SK-N-SH treated with all-trans-retinoic acid at 6 μM for 48 hours (cell line): ENCODE measurements at regions not wholly inside any gene's neighbourhood (a gene's known extent, or its start where the extent isn't known, plus 50 kb on each side); places are given as distances from the start of the nearest gene placed in this dataset.

Source experiments
- ATAC-seq: fragments of 200-7000 bp; cut with Tn5 transposase; 3 replicates; pipeline ENCODE4 v1.9.1; 2020; ENCODE audit warnings: mild to moderate bottlenecking, moderate library complexity
- ARNTL ChIP-seq: fragments of 450-650 bp; formaldehyde crosslinking; IDR thresholded peaks from 2 replicates; pipeline ENCODE4 v1.5.0; 2020; ENCODE audit warnings: low read depth, mild to moderate bottlenecking, moderate library complexity, borderline replicate concordance
- BACH2 ChIP-seq: fragments of 250-450 bp; sonication (Bioruptor Pico); IDR thresholded peaks from 2 replicates; pipeline ENCODE4 v1.9.0; 2021; ENCODE audit warnings: mild to moderate bottlenecking, borderline replicate concordance
- CREB5 ChIP-seq: fragments of 250-450 bp; sonication (Bioruptor Pico); IDR thresholded peaks from 2 replicates; pipeline ENCODE4 v1.5.1; 2020; ENCODE audit warnings: low read depth, mild to moderate bottlenecking, moderate library complexity
- CSDC2 ChIP-seq: fragments of 250-450 bp; sonication (Bioruptor Pico); IDR thresholded peaks from 2 replicates; pipeline ENCODE4 v1.5.0; 2020; ENCODE audit warnings: mild to moderate bottlenecking, moderate library complexity
- CSRNP3 ChIP-seq: fragments of 250-450 bp; sonication (Bioruptor Pico); IDR thresholded peaks from 2 replicates; pipeline ENCODE4 v1.5.1; 2021; ENCODE audit warnings: mild to moderate bottlenecking, moderate library complexity
- ESRRG ChIP-seq: fragments of 250-450 bp; sonication (Bioruptor Pico); IDR thresholded peaks from 2 replicates; pipeline ENCODE4 v1.6.1; 2021; ENCODE audit warnings: mild to moderate bottlenecking
- GLIS3 ChIP-seq: fragments of 250-450 bp; sonication (Bioruptor Pico); IDR thresholded peaks from 2 replicates; pipeline ENCODE4 v1.5.0; 2020; ENCODE audit warnings: mild to moderate bottlenecking, moderate library complexity
- ISL1 ChIP-seq: fragments of 250-450 bp; sonication (Bioruptor Pico); IDR thresholded peaks from 2 replicates; pipeline ENCODE4 v2.1.2; 2022; ENCODE audit warnings: mild to moderate bottlenecking, moderate library complexity
- OSR1 ChIP-seq: fragments of 250-450 bp; sonication (Bioruptor Pico); IDR thresholded peaks from 2 replicates; pipeline ENCODE4 v1.8.0; 2022; ENCODE audit warnings: moderate library complexity, mild to moderate bottlenecking, inconsistent platforms
- PATZ1 ChIP-seq: fragments of 250-450 bp; sonication (Bioruptor Pico); IDR thresholded peaks from 2 replicates; pipeline ENCODE4 v1.8.0; 2020; ENCODE audit warnings: mild to moderate bottlenecking, moderate library complexity, borderline replicate concordance
- POU6F1 ChIP-seq: fragments of 250-450 bp; sonication (Bioruptor Pico); IDR thresholded peaks from 2 replicates; pipeline ENCODE4 v1.8.0; 2021; ENCODE audit warnings: low read depth, mild to moderate bottlenecking, moderate library complexity, borderline replicate concordance
- PPARA ChIP-seq: fragments of 250-450 bp; sonication (Bioruptor Pico); IDR thresholded peaks from 2 replicates; pipeline ENCODE4 v1.5.0; 2020; ENCODE audit warnings: mild to moderate bottlenecking, borderline replicate concordance
- RARB ChIP-seq: fragments of 250-450 bp; sonication (Bioruptor Pico); IDR thresholded peaks from 2 replicates; pipeline ENCODE4 v1.8.0; 2021; ENCODE audit warnings: mild to moderate bottlenecking, moderate library complexity
- SNAI2 ChIP-seq: fragments of 250-450 bp; sonication (Bioruptor Pico); IDR thresholded peaks from 2 replicates; pipeline ENCODE4 v1.5.0; 2020; ENCODE audit warnings: mild to moderate bottlenecking, moderate library complexity
- TCF4 ChIP-seq: fragments of 250-450 bp; sonication (Bioruptor Pico); IDR thresholded peaks from 2 replicates; pipeline ENCODE4 v1.8.0; 2021; ENCODE audit warnings: mild to moderate bottlenecking, moderate library complexity, borderline replicate concordance
- TOX ChIP-seq: fragments of 250-450 bp; sonication (Bioruptor Pico); IDR thresholded peaks from 2 replicates; pipeline ENCODE4 v1.8.0; 2021; ENCODE audit warnings: mild to moderate bottlenecking, moderate library complexity, borderline replicate concordance
- ZC3H10 ChIP-seq: fragments of 250-450 bp; sonication (Bioruptor Pico); IDR thresholded peaks from 2 replicates; pipeline ENCODE4 v1.5.1; 2021; ENCODE audit warnings: mild to moderate bottlenecking, moderate library complexity
- ZFP30 ChIP-seq: fragments of 450-650 bp; formaldehyde crosslinking; IDR thresholded peaks from 2 replicates; pipeline ENCODE4 v1.5.0; 2022; ENCODE audit warnings: mild to moderate bottlenecking, moderate library complexity
- ZNF565 ChIP-seq: fragments of 450-650 bp; formaldehyde crosslinking; conservative IDR thresholded peaks from 2 replicates; pipeline ENCODE4 v1.5.0; 2020; ENCODE audit warnings: low read depth, mild to moderate bottlenecking, moderate library complexity
- ZNF70 ChIP-seq: fragments of 450-650 bp; formaldehyde crosslinking; IDR thresholded peaks from 2 replicates; pipeline ENCODE4 v1.5.0; 2020; ENCODE audit warnings: mild to moderate bottlenecking, moderate library complexity
- ZNF8 ChIP-seq: fragments of 450-650 bp; formaldehyde crosslinking; IDR thresholded peaks from 2 replicates; pipeline ENCODE4 v1.5.0; 2020; ENCODE audit warnings: mild to moderate bottlenecking, moderate library complexity
- TF ChIP-seq, protein P1 (sequence below): fragments of 250-450 bp; sonication (Bioruptor Pico); IDR thresholded peaks from 2 replicates; pipeline ENCODE4 v1.5.0; 2020; ENCODE audit warnings: mild to moderate bottlenecking, moderate library complexity

DNA sequence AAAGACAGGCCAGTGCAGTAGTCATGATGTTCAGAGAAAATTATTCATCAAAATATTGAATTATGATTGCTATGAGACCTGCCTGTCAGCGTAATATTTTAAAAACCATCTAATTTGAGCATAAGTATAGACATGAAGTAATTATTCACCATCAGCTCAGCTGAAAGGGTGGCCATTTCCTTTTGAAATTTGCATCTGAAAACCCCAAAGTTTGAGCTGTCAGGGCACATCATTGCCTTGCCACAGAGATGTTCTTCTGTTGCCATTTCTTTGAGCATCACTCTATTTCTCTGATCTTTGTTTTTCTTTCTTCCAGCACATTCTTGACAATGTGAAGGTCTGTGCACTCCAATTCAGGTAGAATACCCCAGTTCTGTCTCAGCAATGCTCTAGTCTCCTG lies 147.5 kb upstream of the RHOBTB1 start (continued):
- no peak for TF ChIP-seq ESRRG
- TF ChIP-seq RARB, result no peak
- TF ChIP-seq, all 23 proteins: peak for 0

GRCh38 chr10:61089251-61089650 lies 145.3 kb upstream of the RHOBTB1 start:
- TF ChIP-seq ZNF565 (CRISPR knock-in tag), result no peak
- no peak for TF ChIP-seq ZNF8 (CRISPR knock-in tag)
- TF ChIP-seq POU6F1, result no peak
- TF ChIP-seq OSR1 (CRISPR knock-in tag), result no peak
- TF ChIP-seq CSDC2, result no peak
- TF ChIP-seq ARNTL, result no peak
- TF ChIP-seq BACH2, result no peak
- TF ChIP-seq ZNF70 (CRISPR knock-in tag), result no peak
- no peak for TF ChIP-seq CSRNP3
- no peak for ATAC-seq

DNA sequence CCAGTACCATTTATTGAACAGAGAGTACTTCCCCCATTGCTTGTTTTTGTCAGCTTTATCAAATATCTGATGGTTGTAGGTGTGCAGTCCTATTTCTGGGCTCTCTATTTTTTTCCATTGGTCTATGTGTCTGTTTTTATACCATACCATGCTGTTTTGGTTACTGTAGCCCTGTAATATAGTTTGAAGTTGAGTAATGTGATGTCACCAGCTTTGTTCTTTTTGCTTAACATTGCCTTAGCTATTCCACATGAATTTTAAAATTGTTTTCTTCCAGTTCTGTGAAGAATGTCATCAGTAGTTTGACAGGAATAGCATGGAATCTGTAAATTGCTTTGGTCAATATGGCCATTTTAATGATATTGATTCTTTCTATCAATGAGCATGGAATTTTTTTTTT lies 140.5 kb upstream of the RHOBTB1 start:
- TF ChIP-seq BACH2 (no peak), ZNF565 (CRISPR knock-in tag) (no peak), CSRNP3 (no peak), SNAI2 (CRISPR knock-in tag) (no peak), ESRRG (no peak), ARNTL (no peak), PPARA (CRISPR knock-in tag) (no peak), ZNF8 (CRISPR knock-in tag) (no peak), ZNF70 (CRISPR knock-in tag) (no peak), CSDC2 (no peak), TOX (CRISPR knock-in tag) (no peak), PATZ1 (CRISPR knock-in tag) (no peak), GLIS3 (CRISPR knock-in tag) (no peak), ZC3H10 (no peak), CREB5 (CRISPR knock-in tag) (no peak), ISL1 (CRISPR knock-in tag) (no peak), ZFP30 (CRISPR knock-in tag) (no peak), RARB (no peak), TCF4 (CRISPR knock-in tag) (no peak)
- ATAC-seq, result no peak

DNA sequence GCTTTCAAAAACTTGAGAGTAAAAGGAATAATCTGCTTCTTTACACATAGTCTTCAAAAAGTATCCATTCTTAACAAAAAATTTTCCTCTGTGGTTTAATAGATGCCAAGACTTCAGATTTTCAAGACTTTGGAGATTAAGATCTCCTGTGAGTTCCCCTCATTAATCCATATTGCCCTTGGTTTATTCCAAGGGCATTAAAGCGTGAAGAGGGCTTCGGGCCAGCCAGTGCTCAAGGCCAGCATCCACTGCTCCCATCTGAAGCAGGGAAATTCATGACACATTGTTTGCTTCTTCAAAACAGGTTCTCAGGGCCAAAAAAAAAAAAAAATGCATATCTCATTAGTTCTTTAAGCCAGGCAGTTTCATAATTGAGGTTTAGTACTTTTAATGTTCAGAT lies 137.3 kb upstream of the RHOBTB1 start:
- ATAC-seq, result no peak
- TF ChIP-seq ARNTL (no peak), TCF4 (CRISPR knock-in tag) (no peak), ZNF70 (CRISPR knock-in tag) (no peak), ZC3H10 (no peak), CREB5 (CRISPR knock-in tag) (no peak), ZNF565 (CRISPR knock-in tag) (no peak), CSRNP3 (no peak)
- TF ChIP-seq, protein P1, sequence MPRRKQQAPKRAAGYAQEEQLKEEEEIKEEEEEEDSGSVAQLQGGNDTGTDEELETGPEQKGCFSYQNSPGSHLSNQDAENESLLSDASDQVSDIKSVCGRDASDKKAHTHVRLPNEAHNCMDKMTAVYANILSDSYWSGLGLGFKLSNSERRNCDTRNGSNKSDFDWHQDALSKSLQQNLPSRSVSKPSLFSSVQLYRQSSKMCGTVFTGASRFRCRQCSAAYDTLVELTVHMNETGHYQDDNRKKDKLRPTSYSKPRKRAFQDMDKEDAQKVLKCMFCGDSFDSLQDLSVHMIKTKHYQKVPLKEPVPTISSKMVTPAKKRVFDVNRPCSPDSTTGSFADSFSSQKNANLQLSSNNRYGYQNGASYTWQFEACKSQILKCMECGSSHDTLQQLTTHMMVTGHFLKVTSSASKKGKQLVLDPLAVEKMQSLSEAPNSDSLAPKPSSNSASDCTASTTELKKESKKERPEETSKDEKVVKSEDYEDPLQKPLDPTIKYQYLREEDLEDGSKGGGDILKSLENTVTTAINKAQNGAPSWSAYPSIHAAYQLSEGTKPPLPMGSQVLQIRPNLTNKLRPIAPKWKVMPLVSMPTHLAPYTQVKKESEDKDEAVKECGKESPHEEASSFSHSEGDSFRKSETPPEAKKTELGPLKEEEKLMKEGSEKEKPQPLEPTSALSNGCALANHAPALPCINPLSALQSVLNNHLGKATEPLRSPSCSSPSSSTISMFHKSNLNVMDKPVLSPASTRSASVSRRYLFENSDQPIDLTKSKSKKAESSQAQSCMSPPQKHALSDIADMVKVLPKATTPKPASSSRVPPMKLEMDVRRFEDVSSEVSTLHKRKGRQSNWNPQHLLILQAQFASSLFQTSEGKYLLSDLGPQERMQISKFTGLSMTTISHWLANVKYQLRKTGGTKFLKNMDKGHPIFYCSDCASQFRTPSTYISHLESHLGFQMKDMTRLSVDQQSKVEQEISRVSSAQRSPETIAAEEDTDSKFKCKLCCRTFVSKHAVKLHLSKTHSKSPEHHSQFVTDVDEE (CRISPR knock-in tag), result no peak
